Osteoblast (primary cell): ENCODE measurements at regions not wholly inside any gene's neighbourhood (a gene's known extent, or its start where the extent isn't known, plus 50 kb on each side); places are given as distances from the start of the nearest gene placed in this dataset.

Source experiments
- DNase-seq: peaks from one replicate; pipeline ENCODE4 v3.0.0; 2011; ENCODE audit warnings: low spot score, mixed read lengths; ENCODE audit not compliant: insufficient read length; ENCODE audit errors: missing footprints
- H2AFZ ChIP-seq: 2 replicates; pipeline ENCODE4 v1.6.0; 2011; ENCODE audit warnings: mild to moderate bottlenecking, low read length
- H3K27ac ChIP-seq: 2 replicates; pipeline ENCODE4 v1.5.1; 2011; ENCODE audit warnings: mild to moderate bottlenecking, low read depth, low read length, moderate library complexity
- H3K27me3 ChIP-seq: 2 replicates; pipeline ENCODE4 v1.6.0; 2012; ENCODE audit warnings: mild to moderate bottlenecking, control low read depth, inconsistent platforms, low read length, moderate library complexity; ENCODE audit not compliant: insufficient read depth
- H3K36me3 ChIP-seq: 2 replicates; pipeline ENCODE4 v1.5.1; 2011; ENCODE audit warnings: mild to moderate bottlenecking, low read length, control low read depth, moderate library complexity; ENCODE audit not compliant: insufficient read depth
- H3K4me1 ChIP-seq: 2 replicates; pipeline ENCODE4 v1.5.1; 2011; ENCODE audit warnings: mild to moderate bottlenecking, low read length, control low read depth, moderate library complexity; ENCODE audit not compliant: insufficient read depth
- H3K4me2 ChIP-seq: 2 replicates; pipeline ENCODE4 v1.6.0; 2011; ENCODE audit warnings: mild to moderate bottlenecking, low read length; ENCODE audit not compliant: insufficient read depth
- H3K4me3 ChIP-seq: fragments of 200-600 bp; sonication (generic); 3 replicates; pipeline ENCODE4 v1.5.1; 2012; ENCODE audit warnings: mild to moderate bottlenecking, low read length, inconsistent platforms; ENCODE audit not compliant: insufficient read depth
- H3K79me2 ChIP-seq: 2 replicates; pipeline ENCODE4 v1.6.0; 2012; ENCODE audit warnings: mild to moderate bottlenecking, low read length, control low read depth, inconsistent platforms; ENCODE audit not compliant: insufficient read depth
- H3K9me3 ChIP-seq: 2 replicates; pipeline ENCODE4 v1.5.1; 2011; ENCODE audit warnings: low read depth, low read length, control low read depth
- H4K20me1 ChIP-seq: 2 replicates; pipeline ENCODE4 v1.6.0; 2012; ENCODE audit warnings: mild to moderate bottlenecking, low read length, control low read depth; ENCODE audit not compliant: insufficient read depth
- TF ChIP-seq, protein P1 (sequence below): IDR thresholded peaks from 2 replicates; pipeline ENCODE4 v1.5.1; 2011; ENCODE audit warnings: mild to moderate bottlenecking, low read depth, low read length, moderate library complexity; ENCODE audit errors: extremely low read depth

- DNase-seq = no peak
- H3K36me3 ChIP-seq = no peaks in the 10 kb centered on the region
- H3K4me2 ChIP-seq = no peak overlapping the region
- no peak overlapping the region for H2AFZ ChIP-seq
- no peak overlapping the region for H3K27ac ChIP-seq
- H3K79me2 ChIP-seq = no peaks in the 10 kb centered on the region
- no peaks in the 10 kb centered on the region for H3K27me3 ChIP-seq
- TF ChIP-seq, protein P1, sequence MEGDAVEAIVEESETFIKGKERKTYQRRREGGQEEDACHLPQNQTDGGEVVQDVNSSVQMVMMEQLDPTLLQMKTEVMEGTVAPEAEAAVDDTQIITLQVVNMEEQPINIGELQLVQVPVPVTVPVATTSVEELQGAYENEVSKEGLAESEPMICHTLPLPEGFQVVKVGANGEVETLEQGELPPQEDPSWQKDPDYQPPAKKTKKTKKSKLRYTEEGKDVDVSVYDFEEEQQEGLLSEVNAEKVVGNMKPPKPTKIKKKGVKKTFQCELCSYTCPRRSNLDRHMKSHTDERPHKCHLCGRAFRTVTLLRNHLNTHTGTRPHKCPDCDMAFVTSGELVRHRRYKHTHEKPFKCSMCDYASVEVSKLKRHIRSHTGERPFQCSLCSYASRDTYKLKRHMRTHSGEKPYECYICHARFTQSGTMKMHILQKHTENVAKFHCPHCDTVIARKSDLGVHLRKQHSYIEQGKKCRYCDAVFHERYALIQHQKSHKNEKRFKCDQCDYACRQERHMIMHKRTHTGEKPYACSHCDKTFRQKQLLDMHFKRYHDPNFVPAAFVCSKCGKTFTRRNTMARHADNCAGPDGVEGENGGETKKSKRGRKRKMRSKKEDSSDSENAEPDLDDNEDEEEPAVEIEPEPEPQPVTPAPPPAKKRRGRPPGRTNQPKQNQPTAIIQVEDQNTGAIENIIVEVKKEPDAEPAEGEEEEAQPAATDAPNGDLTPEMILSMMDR = no peak
- H3K9me3 ChIP-seq = no peaks in the 10 kb centered on the region
- H3K4me1 ChIP-seq = peaks cover 12% of the 10 kb centered on the region
- no peaks in the 10 kb centered on the region for H4K20me1 ChIP-seq
- H3K4me3 ChIP-seq = no peak overlapping the region
These were observed 190.1 kb upstream of the GPRIN3 start for GRCh38 chr4:89497517-89498308.

DNA sequence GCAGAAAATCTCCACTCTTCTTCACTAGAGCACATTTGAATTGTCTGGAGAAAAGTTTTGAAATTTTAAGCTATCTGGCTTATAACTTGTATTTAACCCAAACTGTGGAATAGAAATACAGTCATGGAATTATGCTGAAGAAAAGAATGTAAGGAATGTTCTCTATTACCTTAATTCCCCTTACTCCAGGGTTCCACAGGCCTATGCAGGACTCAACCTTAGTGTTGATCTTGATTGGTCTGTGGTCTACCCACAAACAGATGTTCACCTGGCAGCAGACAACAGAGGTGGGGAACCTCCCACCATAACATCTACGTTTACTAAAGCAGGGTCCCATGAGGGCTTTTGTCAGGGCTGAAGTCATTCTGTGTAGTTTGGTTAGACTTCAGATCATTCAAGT, 189.3 kb upstream of the GPRIN3 start:
- peak overlapping the region; percentile 11 for H2AFZ ChIP-seq
- H3K36me3 ChIP-seq = no peaks in the 10 kb centered on the region
- H3K79me2 ChIP-seq = no peaks in the 10 kb centered on the region
- TF ChIP-seq, protein P1 = no peak
- H3K27me3 ChIP-seq = no peaks in the 10 kb centered on the region
- H3K4me1 ChIP-seq = peaks cover 20% of the 10 kb centered on the region
- DNase-seq = no peak
- no peak overlapping the region for H3K4me3 ChIP-seq
- no peaks in the 10 kb centered on the region for H3K9me3 ChIP-seq
- no peak overlapping the region for H3K4me2 ChIP-seq
- peak overlapping the region; percentile 43 for H3K27ac ChIP-seq
- no peaks in the 10 kb centered on the region for H4K20me1 ChIP-seq

GRCh38 chr4:89493367-89493766, 185.8 kb upstream of the GPRIN3 start:
- Histone ChIP-seq H3K4me2 (no peak overlapping the region), H4K20me1 (no peaks in the 10 kb centered on the region), H3K79me2 (no peaks in the 10 kb centered on the region), H2AFZ (peak overlapping the region; percentile 27), H3K27ac (peak overlapping the region; percentile 84), H3K4me3 (no peak overlapping the region), H3K27me3 (no peaks in the 10 kb centered on the region), H3K4me1 (peaks cover 22% of the 10 kb centered on the region), H3K9me3 (no peaks in the 10 kb centered on the region), H3K36me3 (no peaks in the 10 kb centered on the region)
- DNase-seq = no peak
- TF ChIP-seq, protein P1 = no peak

GRCh38 chr4:89492581-89493071, 185.0 kb upstream of the GPRIN3 start:
- no peaks in the 10 kb centered on the region for H4K20me1 ChIP-seq
- no peaks in the 10 kb centered on the region for H3K36me3 ChIP-seq
- peak overlapping the region; percentile 58 for H3K4me3 ChIP-seq
- peak; percentile 81 for DNase-seq
- no peaks in the 10 kb centered on the region for H3K27me3 ChIP-seq
- no peaks in the 10 kb centered on the region for H3K9me3 ChIP-seq
- TF ChIP-seq, protein P1 = no peak
- H3K27ac ChIP-seq = peak overlapping the region; percentile 84
- no peaks in the 10 kb centered on the region for H3K79me2 ChIP-seq
- H3K4me2 ChIP-seq = peak overlapping the region; percentile 66
- peak overlapping the region; percentile 27 for H2AFZ ChIP-seq
- peaks cover 22% of the 10 kb centered on the region for H3K4me1 ChIP-seq
